ENCODE measurements at regions not wholly inside any gene's neighbourhood (a gene's known extent, or its start where the extent isn't known, plus 50 kb on each side); places are given as distances from the start of the nearest gene placed in this dataset.
"Not testable (repeated sequence)": the region's sequence is repeated elsewhere in the genome, so short reads cannot be mapped to it uniquely, and the experiment has no call there.

GRCh38 chr5:152644029-152644728 is 239.1 kb upstream of the NMUR2 start:
- TF ChIP-seq REST (IDR thresholded peaks at IDR 0.05) (no peak), RCOR1 (IDR thresholded peaks at IDR 0.05; ENCODE audit: low read depth, low read length) (no peak), HDAC2 (IDR thresholded peaks at IDR 0.05) (no peak)
- TF ChIP-seq, protein P1, sequence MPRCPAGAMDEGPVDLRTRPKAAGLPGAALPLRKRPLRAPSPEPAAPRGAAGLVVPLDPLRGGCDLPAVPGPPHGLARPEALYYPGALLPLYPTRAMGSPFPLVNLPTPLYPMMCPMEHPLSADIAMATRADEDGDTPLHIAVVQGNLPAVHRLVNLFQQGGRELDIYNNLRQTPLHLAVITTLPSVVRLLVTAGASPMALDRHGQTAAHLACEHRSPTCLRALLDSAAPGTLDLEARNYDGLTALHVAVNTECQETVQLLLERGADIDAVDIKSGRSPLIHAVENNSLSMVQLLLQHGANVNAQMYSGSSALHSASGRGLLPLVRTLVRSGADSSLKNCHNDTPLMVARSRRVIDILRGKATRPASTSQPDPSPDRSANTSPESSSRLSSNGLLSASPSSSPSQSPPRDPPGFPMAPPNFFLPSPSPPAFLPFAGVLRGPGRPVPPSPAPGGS (IDR thresholded peaks at IDR 0.05), result no peak
- TF ChIP-seq, protein P2, sequence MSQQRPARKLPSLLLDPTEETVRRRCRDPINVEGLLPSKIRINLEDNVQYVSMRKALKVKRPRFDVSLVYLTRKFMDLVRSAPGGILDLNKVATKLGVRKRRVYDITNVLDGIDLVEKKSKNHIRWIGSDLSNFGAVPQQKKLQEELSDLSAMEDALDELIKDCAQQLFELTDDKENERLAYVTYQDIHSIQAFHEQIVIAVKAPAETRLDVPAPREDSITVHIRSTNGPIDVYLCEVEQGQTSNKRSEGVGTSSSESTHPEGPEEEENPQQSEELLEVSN (IDR thresholded peaks at IDR 0.05; ENCODE audit: borderline replicate concordance, low read depth), result no peak
- Histone ChIP-seq H3K9me3 (no peaks in the 10 kb centered on the region), H3K27ac (no peak overlapping the region), H3K4me2 (no peak overlapping the region), H3K4me1 (no peaks in the 10 kb centered on the region), H3K4me3 (no peak overlapping the region)
- WGBS (ENCODE audit: missing lambda C conversion rate), result 0% methylated on average over 2 of the region's 2 CpGs
- FAIRE-seq, result no peak
- no peak for DNase-seq (ENCODE audit: low read depth in 1 of 2, low spot score in 1 of 2)
- POLR2A ChIA-PET, result no interaction called here
- no peak for ATAC-seq
- CTCF ChIA-PET, result no interaction called here

- no peak overlapping the region for H3K4me3 ChIP-seq
- no peaks in the 10 kb centered on the region for H3K4me1 ChIP-seq
- H3K4me2 ChIP-seq, result no peak overlapping the region
- no peak for DNase-seq (ENCODE audit: low read depth in 1 of 2, low spot score in 1 of 2)
- ATAC-seq, result no peak
- no peak for FAIRE-seq
- ChIA-PET CTCF (no interaction called here), POLR2A (no interaction called here)
- TF ChIP-seq SMC3 (IDR thresholded peaks at IDR 0.05), result no peak
- TF ChIP-seq, protein P3, sequence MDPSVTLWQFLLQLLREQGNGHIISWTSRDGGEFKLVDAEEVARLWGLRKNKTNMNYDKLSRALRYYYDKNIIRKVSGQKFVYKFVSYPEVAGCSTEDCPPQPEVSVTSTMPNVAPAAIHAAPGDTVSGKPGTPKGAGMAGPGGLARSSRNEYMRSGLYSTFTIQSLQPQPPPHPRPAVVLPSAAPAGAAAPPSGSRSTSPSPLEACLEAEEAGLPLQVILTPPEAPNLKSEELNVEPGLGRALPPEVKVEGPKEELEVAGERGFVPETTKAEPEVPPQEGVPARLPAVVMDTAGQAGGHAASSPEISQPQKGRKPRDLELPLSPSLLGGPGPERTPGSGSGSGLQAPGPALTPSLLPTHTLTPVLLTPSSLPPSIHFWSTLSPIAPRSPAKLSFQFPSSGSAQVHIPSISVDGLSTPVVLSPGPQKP (IDR thresholded peaks at IDR 0.05; ENCODE audit: low read depth, low read length), result no peak
- no peak for TF ChIP-seq SREBF2 (IDR thresholded peaks at IDR 0.05)
- no peak for TF ChIP-seq RNF2 (IDR thresholded peaks at IDR 0.05; ENCODE audit: borderline replicate concordance, low read depth)
- TF ChIP-seq NR3C1 (IDR thresholded peaks at IDR 0.05), result no peak
- no peak for TF ChIP-seq ZNF302 (CRISPR knock-in tag; IDR thresholded peaks at IDR 0.05)
- no peak overlapping the region for H3K27ac ChIP-seq
- no peaks in the 10 kb centered on the region for H3K9me3 ChIP-seq
Observed at GRCh38 chr5:152649609-152650008, 244.5 kb upstream of the NMUR2 start.

DNA sequence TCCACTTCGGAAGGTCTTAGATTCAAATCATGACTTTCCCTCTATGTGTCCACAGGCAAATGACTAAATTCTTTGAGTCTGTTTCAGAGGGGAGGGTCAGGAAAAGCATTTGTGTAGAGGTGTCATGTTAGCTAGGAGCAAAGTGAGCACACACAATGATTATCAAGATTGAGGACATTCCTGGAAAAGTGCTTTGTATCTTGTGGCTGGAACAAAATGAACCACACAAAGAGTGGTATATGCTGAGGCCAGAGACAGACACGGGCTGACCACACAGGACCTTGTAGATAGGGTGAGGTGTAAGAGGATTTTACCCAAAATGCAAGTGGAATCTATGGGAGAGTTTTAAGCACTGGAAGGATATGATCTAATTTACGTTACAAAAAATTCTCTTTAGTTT is 245.3 kb upstream of the NMUR2 start:
- ChIA-PET CTCF (no interaction called here), POLR2A (no interaction called here)
- FAIRE-seq (no peak), ATAC-seq (no peak), DNase-seq (ENCODE audit: low read depth in 1 of 2, low spot score in 1 of 2) (no peak)
- Histone ChIP-seq H3K4me2 (no peak overlapping the region), H3K4me1 (no peaks in the 10 kb centered on the region), H3K27ac (no peak overlapping the region), H3K4me3 (no peak overlapping the region), H3K9me3 (no peaks in the 10 kb centered on the region)
- WGBS (ENCODE audit: missing lambda C conversion rate), result 3% methylated on average over 3 of the region's 3 CpGs
- TF ChIP-seq MAZ (IDR thresholded peaks at IDR 0.05; ENCODE audit: borderline replicate concordance, low read depth, low read length) (no peak), TFCP2L1 (CRISPR knock-in tag; IDR thresholded peaks at IDR 0.05) (no peak), SMC3 (IDR thresholded peaks at IDR 0.05) (no peak), HOXA7 (CRISPR knock-in tag; IDR thresholded peaks at IDR 0.05) (no peak), ESRRA (IDR thresholded peaks at IDR 0.05; ENCODE audit: borderline replicate concordance, low read length) (no peak)

DNA sequence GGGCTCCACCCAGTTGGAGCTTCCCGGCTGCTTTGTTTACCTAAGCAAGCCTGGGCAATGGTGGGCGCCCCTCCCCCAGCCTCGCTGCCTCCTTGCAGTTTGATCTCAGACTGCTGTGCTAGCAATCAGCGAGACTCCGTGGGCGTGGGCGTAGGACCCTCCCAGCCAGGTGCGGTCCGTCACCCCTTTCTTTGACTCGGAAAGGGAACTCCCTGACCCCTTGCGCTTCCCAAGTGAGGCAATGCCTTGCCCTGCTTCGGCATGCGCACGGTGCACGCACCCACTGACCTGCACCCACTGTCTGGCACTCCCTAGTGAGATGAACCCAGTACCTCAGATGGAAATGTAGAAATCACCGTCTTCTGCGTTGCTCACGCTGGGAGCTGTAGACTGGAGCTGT is 254.4 kb upstream of the NMUR2 start:
- CTCF ChIA-PET; H3K4me2 ChIP-seq; ATAC-seq; H3K27ac ChIP-seq; H3K4me3 ChIP-seq; DNase-seq (ENCODE audit: low read depth in 1 of 2, low spot score in 1 of 2); FAIRE-seq; H3K4me1 ChIP-seq; POLR2A ChIA-PET; H3K9me3 ChIP-seq: not testable (repeated sequence)
- WGBS (ENCODE audit: missing lambda C conversion rate), result 17% methylated on average over 15 of the region's 18 CpGs
